Calu3 (cell line): ENCODE measurements at regions not wholly inside any gene's neighbourhood (a gene's known extent, or its start where the extent isn't known, plus 50 kb on each side); places are given as distances from the start of the nearest gene placed in this dataset.

ENCODE experiments used
- BruUV-seq: library from RNA; stranded (reverse); fragments of 400-500 nt; replicated peaks from 2 replicates; lab custom pipeline; 2021; lab: Mats Ljungman, UMichigan
- CTCF ChIA-PET: fragments of 300-600 bp; sonication (Branson Sonifier 250); formaldehyde crosslinking; loops from one replicate; lab custom pipeline; 2022; ENCODE audit warnings: antibody characterized with exemption; lab: Charles Lee
- DNase-seq: peaks from one replicate; pipeline ENCODE4 v3.0.0; 2022
- H3K27ac Mint-ChIP-seq: one replicate; pipeline ENCODE4 v1.8.0; 2022; ENCODE audit warnings: mixed read lengths; ENCODE audit not compliant: unreplicated experiment
- H3K27me3 Mint-ChIP-seq: one replicate; pipeline ENCODE4 v1.8.0; 2022; ENCODE audit warnings: mixed read lengths; ENCODE audit not compliant: unreplicated experiment
- H3K36me3 Mint-ChIP-seq: one replicate; pipeline ENCODE4 v1.8.0; 2022; ENCODE audit warnings: mild to moderate bottlenecking, moderate library complexity, mixed read lengths; ENCODE audit not compliant: insufficient read depth, unreplicated experiment
- H3K4me1 Mint-ChIP-seq: one replicate; pipeline ENCODE4 v1.8.0; 2022; ENCODE audit warnings: mild to moderate bottlenecking, low read depth, mixed read lengths; ENCODE audit not compliant: unreplicated experiment
- H3K4me3 Mint-ChIP-seq: one replicate; pipeline ENCODE4 v1.8.0; 2022; ENCODE audit warnings: mild to moderate bottlenecking, low read depth, moderate library complexity, mixed read lengths; ENCODE audit not compliant: unreplicated experiment
- H3K9me3 Mint-ChIP-seq: one replicate; pipeline ENCODE4 v1.8.0; 2022; ENCODE audit warnings: low read depth, mixed read lengths; ENCODE audit not compliant: unreplicated experiment
- CTCF ChIP-seq: fragments of 200-600 bp; IDR thresholded peaks from one replicate; pipeline ENCODE4 v1.8.0; 2022; ENCODE audit warnings: antibody characterized with exemption; ENCODE audit not compliant: unreplicated experiment
- intact Hi-C: fragments of 100-400 bp; cut with micrococcal nuclease; formaldehyde crosslinking; loops from one replicate; pipeline ENCODE4 v1.10.0; 2022; ENCODE audit not compliant: unreplicated experiment

GRCh38 chr4:149245333-149245732, 570.3 kb downstream of the IQCM start:
- intact Hi-C loops = no loop called here
- H3K4me1 Mint-ChIP-seq = no peaks in the 10 kb centered on the region
- no peaks in the 10 kb centered on the region for H3K9me3 Mint-ChIP-seq
- H3K4me3 Mint-ChIP-seq = no peak overlapping the region
- no peak overlapping the region for H3K27ac Mint-ChIP-seq
- TF ChIP-seq CTCF = no peak
- BruUV-seq = no TSS peak
- H3K27me3 Mint-ChIP-seq = no peaks in the 10 kb centered on the region
- no peak for DNase-seq
- H3K36me3 Mint-ChIP-seq = no peaks in the 10 kb centered on the region
- CTCF ChIA-PET = no interaction called here

- intact Hi-C loops = no loop called here
- no peak for TF ChIP-seq CTCF
- H3K36me3 Mint-ChIP-seq = no peaks in the 10 kb centered on the region
- BruUV-seq = no TSS peak
- no peaks in the 10 kb centered on the region for H3K9me3 Mint-ChIP-seq
- no peak for DNase-seq
- H3K27me3 Mint-ChIP-seq = no peaks in the 10 kb centered on the region
- H3K4me1 Mint-ChIP-seq = no peaks in the 10 kb centered on the region
- H3K4me3 Mint-ChIP-seq = no peak overlapping the region
- CTCF ChIA-PET = no interaction called here
- no peak overlapping the region for H3K27ac Mint-ChIP-seq
Observed at GRCh38 chr4:149238097-149238496, 577.5 kb downstream of the IQCM start.

- no peak for TF ChIP-seq CTCF
- no peaks in the 10 kb centered on the region for H3K4me1 Mint-ChIP-seq
- H3K27me3 Mint-ChIP-seq = no peaks in the 10 kb centered on the region
- H3K9me3 Mint-ChIP-seq = peaks cover 2% of the 10 kb centered on the region
- intact Hi-C loops = no loop called here
- H3K36me3 Mint-ChIP-seq = no peaks in the 10 kb centered on the region
- no peak overlapping the region for H3K4me3 Mint-ChIP-seq
- no peak overlapping the region for H3K27ac Mint-ChIP-seq
- BruUV-seq = no TSS peak
- DNase-seq = no peak
- CTCF ChIA-PET = no interaction called here
Observed at GRCh38 chr4:149234798-149235197, 580.8 kb downstream of the IQCM start.

- BruUV-seq = no TSS peak
- no peak for DNase-seq
- Mint-ChIP-seq H3K4me3 (no peak overlapping the region), H3K27me3 (no peaks in the 10 kb centered on the region), H3K9me3 (peaks cover 3% of the 10 kb centered on the region), H3K4me1 (no peaks in the 10 kb centered on the region), H3K36me3 (no peaks in the 10 kb centered on the region), H3K27ac (no peak overlapping the region)
- no peak for TF ChIP-seq CTCF
- CTCF ChIA-PET = interaction anchor here (0.7 kb wide), 2 partner anchors 209 to 1594 kb away, joined by 3 to 5 read pairs; no protein-coding TSS in a partner anchor
- intact Hi-C loops = no loop called here
Observed at GRCh38 chr4:149223659-149224058, 592.0 kb downstream of the IQCM start.
